ENCODE measurements at regions not wholly inside any gene's neighbourhood (a gene's known extent, or its start where the extent isn't known, plus 50 kb on each side); places are given as distances from the start of the nearest gene placed in this dataset.

- no peak for DNase-seq (ENCODE audit: low spot score)
These were observed 317.7 kb downstream of the MATN1 start for GRCh38 chr1:30405631-30406212.

- no peak for DNase-seq (ENCODE audit: low spot score)
These were observed 318.3 kb downstream of the MATN1 start for GRCh38 chr1:30405081-30405480.

GRCh38 chr1:30404341-30404740, 319.0 kb downstream of the MATN1 start:
- no peak for DNase-seq (ENCODE audit: low spot score)

DNA sequence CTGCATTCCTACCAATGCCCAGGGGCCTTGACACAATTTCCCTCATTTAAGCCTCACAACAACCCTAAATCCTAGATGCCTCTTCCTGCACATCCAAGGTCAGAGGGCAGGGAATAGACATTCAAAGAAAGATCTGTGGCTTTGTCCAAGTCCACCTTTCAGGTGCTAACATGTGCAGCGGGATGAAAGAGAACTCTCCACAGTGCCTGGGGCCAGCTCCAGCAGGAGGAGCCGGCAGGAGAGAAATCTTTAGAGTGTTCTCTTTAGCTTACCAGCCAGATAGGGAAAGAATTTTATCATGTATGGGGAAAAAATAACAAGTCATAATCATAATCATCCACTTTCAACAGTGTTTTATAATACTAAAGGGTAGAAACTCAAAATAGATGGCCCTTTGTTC, 319.7 kb downstream of the MATN1 start:
- no peak for DNase-seq (ENCODE audit: low spot score)

DNA sequence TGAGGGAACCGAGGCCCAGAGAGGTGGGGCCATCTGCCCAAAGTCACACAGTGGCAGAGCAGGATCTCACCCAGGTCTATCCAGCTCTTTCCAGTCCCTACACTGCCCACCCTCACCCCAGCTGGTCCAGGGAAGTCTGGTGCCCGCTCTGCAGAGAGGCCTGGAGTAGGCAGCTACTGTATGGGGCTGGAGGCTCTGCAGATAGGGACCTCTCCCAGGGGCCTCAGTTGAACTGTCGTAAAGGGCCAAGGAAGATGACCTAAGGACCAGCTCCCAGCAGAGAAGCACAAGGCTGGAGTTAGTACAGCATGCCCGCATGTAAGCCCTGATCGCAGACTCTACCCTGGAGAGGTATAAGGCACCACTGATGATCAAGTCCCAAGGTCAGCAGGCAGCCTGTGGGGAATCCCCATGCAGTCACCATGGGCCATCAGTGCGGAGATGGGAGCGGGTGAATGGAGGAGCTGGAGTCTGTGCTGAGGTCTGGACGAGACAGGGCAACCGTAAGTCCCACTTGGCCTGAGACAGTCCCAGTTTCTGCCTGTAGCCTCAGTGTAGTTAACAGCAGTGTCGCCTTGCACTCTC, 320.2 kb downstream of the MATN1 start:
- DNase-seq (ENCODE audit: low spot score): no peak

- DNase-seq (ENCODE audit: low spot score): no peak
These were observed 321.4 kb downstream of the MATN1 start for GRCh38 chr1:30402031-30402430.

DNA sequence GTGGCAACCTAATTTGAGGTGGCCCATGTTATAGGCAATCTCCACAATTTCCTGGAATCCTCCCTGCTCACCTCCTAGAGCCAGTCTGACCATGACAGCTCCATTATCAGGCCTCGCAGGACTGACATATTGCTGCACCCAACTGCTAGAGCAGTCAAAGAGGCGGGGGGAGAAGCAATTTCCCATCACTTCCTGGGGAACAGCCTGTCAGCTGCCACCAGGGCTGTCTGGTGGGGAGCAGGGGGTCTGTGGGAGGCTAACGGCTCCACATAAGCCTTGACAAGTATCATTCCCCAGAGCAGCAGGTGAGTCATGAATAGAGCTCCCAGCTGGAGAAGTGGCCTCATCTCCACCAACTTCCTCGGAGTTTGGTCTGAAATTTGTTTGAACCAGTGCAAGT, 322.9 kb downstream of the MATN1 start:
- no peak for DNase-seq (ENCODE audit: low spot score)

- no peak for DNase-seq (ENCODE audit: low spot score)
These were observed 324.4 kb downstream of the MATN1 start for GRCh38 chr1:30399026-30399425.

DNA sequence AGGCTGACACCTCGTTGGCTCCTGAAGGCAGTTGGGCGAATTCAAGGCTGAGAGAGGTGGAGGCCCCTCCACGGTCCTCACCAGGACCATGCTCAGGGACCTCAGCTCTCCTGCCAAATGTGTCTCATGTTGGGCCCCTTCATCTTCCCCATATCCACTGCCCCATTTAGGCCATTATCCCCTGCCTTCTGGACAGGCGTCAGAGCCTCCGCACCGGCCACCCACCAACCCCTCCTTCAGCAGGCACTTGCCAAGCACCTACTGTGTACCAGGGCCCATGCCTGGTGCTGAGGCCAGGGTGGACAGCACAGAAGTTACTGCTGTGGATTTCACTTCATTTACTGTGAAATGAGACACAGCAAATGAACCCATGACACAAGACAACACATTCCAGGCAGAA, 325.8 kb downstream of the MATN1 start:
- no peak for DNase-seq (ENCODE audit: low spot score)

DNA sequence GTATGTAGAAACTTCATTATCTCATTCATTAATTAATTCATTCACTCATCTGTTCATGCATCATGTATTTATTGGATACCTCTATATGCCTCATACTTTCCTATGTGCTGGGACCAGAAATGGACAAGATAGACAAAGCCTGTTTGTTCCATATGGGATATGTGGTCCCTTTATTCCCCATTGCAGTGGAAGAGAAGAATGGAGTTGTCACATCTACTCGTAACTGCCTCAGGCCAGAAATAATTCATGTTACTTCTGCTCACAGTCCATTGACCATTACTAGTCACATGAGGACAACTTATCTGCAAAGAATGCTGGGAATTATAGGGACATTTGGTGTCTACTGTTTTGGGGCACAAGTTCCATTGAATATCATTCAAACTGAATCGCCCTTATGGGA, 327.8 kb downstream of the MATN1 start:
- DNase-seq (ENCODE audit: low spot score): no peak

- DNase-seq (ENCODE audit: low spot score): no peak
These were observed 335.0 kb downstream of the MATN1 start for GRCh38 chr1:30388386-30388785.

DNA sequence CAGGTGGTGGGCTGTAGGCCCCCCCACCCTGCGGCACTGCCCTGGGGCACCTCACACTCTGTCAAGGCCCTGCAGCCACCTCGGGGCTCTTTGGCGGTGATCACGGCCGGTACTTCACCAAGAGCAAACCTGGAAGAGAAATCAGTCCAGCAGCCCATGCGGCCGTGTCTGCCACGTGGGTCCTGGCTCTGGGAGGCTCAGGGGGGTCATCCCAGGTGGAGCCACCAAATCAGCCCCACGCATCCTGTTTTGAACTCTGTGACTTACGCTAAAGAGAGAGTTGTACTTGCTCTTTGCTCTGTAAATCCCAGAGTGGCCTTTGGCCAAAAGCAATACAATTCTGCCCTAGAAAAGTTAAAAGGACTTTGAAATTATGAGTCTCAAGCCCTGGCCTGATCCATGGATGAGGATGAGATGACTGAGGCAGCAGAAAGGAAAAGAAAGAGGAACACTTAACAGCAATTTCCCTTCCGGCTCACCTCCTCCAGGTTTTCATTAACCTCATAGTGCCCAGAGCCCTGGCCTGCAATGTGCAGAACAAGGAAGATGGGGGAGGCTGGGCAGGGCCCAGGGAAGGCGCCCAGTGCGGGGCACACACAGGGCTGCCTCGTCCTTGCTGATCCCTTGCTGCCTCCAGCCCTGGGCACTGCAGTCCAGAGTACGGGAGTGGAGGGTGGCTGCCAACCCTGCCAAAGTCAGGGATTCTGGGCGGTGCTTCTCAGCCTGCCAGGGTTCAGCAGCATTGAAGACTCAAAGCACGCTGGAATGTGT, 337.0 kb downstream of the MATN1 start:
- DNase-seq (ENCODE audit: low spot score): no peak

GRCh38 chr1:30385246-30385995, 338.0 kb downstream of the MATN1 start:
- no peak for DNase-seq (ENCODE audit: low spot score)

DNA sequence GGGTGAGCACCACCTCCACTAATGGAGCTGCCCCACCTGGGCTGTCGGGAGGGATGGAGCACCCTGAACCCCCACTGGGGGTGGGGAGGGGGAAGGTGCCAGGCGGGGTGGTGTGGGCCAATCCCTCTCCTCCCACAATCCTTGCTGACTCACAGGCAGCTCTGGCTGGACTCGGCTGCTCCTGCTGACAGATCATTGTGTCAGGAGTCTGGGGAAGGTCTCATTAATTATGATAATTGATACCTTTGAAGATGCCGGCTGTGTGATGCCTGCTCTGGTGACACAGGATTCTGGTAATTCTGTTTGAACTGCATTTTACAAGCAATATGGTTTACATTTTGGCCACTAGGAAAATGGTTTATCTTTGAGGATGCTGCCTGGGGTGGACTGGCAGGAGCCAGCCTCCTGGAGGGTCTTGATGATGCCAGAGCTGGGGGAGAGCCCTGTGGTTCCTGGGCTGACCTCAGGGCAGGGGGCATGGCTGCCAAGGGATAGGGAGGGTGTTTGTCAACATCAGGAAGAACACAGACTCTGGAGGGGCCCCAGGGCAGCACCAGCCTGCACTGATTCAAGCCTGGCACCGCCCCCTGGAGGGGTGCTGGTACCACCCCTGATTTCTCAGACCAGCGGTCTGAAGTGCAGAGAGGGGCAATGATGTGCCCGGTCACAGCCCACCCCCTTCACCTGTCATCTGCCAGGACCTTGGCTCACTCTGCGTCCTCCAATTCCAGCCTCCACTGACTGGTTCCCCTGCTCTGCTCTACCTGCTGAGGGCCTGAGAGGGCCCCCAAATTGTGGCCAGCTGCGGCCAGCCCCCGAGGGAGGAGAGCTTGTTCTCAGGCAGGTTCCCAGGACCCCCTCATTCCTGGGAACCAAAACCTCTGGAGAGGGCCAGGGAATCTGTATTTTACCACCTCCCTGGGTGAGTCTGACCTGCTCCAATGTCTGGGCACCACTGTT, 338.8 kb downstream of the MATN1 start:
- DNase-seq (ENCODE audit: low spot score): no peak

- DNase-seq (ENCODE audit: low spot score): no peak
These were observed 340.1 kb downstream of the MATN1 start for GRCh38 chr1:30383221-30383711.

DNA sequence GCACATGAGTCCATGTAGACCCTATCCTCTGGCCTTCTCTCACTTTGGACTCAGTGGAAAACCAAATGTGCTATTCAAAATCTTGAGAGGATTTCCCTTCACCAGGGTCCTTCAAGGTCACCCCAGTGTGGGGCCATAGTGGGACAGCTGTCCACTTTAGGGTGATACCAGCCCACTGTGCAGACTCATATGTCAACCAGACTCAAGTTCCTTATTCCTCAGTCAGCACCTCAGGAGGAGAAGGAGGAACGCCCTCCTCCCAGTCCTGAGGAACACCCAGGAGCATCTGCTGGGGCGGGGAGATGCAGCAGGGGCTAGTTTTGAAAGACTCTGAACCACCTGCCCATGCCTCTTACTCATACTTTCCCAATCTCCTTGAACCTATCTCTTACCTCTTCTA, 340.9 kb downstream of the MATN1 start:
- DNase-seq (ENCODE audit: low spot score): no peak

DNA sequence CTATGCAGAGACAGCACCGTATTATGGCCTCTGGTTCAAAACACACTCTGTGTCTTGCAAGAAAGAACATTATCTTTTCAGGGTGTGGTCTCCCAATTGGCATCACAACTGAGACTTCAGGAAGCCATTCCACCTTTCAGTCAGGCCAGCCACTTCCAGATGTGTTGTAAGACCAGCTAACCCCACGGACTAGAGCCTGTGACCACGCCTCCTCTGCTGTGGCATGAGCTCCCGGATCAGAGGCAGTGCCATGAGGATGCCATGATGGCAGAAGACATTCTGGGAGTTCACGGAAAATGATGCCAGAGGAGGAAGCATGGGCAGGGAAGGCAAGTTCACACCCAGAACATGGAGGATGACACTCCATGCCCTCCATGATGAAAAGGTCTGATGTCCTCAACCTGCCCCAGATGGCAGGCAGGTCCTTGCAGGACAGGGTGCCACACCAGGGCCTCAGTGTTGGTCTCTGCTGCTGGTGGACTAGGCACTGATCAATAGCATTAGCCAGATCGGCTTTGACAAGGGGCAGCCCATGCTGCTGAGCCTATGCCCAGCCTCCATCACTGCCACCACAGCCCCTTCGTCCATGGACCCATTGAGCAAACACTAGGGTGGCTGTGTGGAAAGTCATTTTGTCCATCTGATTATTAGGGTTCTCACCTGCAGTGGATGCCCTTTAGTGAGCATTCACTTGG, 341.6 kb downstream of the MATN1 start:
- no peak for DNase-seq (ENCODE audit: low spot score)

GRCh38 chr1:30381266-30381665, 342.1 kb downstream of the MATN1 start:
- DNase-seq (ENCODE audit: low spot score): no peak

GRCh38 chr1:30380625-30380984, 342.8 kb downstream of the MATN1 start:
- no peak for DNase-seq (ENCODE audit: low spot score)

DNA sequence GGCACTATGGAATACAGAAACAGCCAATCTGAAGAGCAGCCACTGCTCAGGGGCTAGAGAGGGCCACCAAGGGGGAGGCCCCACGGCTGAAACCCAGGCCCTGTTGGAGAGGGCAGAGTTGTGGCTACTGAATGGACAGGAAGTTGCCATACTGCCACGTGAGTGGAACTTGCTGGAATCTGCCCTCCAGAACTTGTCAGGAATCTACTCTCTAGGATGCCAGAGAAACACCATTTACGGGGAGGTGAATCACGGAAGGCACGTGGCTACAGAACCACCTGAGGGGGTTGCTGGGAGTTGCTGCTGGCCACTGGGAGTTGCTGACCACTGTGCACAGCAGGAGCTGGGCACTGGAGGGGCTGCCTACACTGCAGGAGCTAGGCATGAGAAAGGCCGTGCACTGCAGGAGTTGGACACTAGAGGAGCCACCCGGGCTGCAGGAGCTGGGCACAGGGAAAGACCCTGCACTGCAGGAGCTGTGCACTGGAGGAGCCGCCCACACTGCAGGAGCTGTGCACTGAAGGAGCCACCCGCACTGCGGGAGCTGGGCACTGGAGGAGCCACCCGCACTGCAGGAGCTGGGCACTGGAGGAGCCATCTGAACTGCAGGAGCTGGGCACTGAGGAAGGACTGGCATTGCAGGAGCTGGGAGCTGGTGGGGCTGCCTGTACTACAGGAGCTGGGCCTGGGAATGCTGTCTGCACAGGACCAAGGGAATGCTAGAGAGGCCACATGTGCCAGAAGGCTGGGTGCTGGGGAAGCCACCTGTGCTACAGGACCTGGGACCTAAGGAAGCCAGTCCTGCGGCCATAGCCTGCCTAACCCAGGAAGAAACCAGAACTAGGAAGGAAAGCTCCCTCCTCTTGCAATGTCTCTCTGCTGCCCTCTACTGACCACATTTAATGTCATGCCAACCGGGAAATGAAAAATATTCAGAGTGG, 343.4 kb downstream of the MATN1 start:
- peak; percentile 91 for DNase-seq (ENCODE audit: low spot score)

Data from COLO829 (cell line).